ENCODE measurements at regions not wholly inside any gene's neighbourhood (a gene's known extent, or its start where the extent isn't known, plus 50 kb on each side); places are given as distances from the start of the nearest gene placed in this dataset.
"Not testable (repeated sequence)": the region's sequence is repeated elsewhere in the genome, so short reads cannot be mapped to it uniquely, and the experiment has no call there.

DNA sequence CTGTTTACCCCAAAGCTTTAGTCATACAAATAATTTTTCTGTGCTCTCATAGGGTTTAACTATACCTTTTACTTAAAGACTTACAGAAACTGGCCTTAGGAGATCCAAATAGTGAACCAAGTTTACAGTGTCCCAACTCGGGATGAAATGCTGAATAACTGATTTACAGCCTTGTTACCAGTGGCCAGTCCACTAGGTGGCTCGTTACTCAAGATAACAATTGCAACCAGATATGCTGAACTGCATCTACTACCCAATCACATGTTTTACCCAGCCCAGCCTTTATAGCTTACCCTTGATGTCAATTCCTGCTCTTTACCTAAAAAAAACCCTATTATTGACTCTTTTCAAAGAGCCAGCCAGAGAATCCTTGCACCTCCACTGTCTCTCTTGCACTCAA lies 1148.8 kb upstream of the ADGRL4 start:
- FAIRE-seq (no peak), DNase-seq (ENCODE audit: low spot score) (no peak)

DNA sequence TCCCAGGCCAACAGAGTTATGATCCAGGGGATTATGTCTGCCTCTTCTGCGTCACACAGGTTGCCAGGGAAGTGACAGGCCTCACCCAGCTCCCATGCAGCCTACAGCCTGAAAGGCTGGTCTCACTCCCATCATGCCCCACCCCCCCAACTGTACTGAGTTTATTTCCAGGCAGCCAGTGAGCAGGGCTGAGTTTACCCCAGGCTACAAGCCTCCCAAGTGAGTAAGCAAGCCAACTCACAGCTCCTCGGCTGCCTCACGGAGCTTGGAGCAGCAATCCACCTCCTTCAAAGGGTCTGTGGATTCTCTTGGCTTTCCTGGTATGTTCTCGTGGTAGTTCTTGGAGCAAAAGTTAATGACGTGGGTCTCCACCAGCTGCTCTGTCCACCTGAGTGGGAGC lies 1147.6 kb upstream of the ADGRL4 start:
- DNase-seq (ENCODE audit: low spot score) (no peak), FAIRE-seq (no peak)

DNA sequence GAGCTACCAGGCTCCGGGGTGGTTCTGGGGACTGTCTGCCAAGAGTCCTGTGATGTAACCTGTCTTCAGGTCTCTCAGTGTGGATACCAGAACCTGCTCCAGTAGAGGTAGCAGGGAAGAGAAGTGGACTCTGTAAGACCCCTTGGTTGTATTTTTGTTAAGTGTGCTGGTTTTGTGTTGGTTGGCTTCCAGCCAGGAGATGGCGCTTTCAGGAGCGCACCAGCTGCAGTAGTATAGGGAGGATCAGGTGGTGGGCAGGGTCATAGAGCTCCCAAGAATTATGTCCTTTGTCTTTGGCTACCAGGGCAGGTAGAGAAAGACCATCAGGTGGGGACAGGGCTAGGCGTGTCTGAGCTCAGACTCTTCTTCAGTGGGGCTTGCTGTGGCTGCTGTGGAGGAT lies 1147.2 kb upstream of the ADGRL4 start:
- FAIRE-seq (no peak), DNase-seq (ENCODE audit: low spot score) (no peak)

DNA sequence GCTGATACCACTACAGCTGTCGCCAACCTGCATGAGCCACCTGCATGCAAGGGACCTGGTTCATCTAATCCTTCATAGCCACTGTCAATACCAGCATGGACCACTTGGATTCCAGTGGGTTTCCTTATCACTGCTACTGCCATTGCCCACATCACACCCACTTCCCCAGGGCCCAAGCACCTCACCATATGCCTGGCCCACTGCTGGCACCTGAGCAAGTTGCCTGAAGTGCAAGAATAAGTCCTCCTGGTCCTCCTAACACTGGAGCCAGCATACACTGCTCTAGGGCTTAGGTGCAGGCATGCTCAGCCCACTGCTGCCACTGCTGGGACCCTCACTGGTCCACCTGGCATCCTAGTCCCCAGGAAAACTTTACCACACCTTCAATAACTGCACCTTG lies 1136.8 kb upstream of the ADGRL4 start:
- DNase-seq (ENCODE audit: low spot score) (no peak), FAIRE-seq (no peak)

DNA sequence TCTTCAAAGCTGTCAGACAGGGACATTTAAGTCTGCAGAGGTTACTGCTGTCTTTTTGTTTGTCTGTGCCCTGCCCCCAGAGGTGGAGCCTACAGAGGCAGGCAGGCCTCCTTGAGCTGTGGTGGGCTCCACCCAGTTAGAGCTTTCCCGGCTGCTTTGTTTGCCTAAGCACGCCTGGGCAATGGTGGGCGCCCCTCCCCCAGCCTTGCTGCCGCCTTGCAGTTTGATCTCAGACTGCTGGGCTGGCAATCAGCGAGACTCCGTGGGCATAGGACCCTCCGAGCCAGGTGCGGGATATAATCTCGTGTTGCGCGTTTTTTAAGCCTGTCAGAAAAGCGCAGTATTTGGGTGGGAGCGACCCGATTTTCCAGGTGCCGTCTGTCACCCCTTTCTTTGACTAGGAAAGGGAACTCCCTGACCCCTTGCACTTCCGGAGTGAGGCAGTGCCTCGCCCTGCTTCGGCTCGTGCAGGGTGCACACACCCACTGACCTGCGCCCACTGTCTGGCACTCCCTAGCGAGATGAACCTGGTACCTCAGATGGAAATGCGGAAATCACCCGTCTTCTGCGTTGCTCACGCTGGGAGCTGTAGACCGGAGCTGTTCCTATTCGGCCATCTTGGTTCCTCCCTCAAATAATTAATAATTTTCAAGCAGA lies 1131.5 kb upstream of the ADGRL4 start:
- not testable (repeated sequence) for FAIRE-seq; DNase-seq (ENCODE audit: low spot score)

DNA sequence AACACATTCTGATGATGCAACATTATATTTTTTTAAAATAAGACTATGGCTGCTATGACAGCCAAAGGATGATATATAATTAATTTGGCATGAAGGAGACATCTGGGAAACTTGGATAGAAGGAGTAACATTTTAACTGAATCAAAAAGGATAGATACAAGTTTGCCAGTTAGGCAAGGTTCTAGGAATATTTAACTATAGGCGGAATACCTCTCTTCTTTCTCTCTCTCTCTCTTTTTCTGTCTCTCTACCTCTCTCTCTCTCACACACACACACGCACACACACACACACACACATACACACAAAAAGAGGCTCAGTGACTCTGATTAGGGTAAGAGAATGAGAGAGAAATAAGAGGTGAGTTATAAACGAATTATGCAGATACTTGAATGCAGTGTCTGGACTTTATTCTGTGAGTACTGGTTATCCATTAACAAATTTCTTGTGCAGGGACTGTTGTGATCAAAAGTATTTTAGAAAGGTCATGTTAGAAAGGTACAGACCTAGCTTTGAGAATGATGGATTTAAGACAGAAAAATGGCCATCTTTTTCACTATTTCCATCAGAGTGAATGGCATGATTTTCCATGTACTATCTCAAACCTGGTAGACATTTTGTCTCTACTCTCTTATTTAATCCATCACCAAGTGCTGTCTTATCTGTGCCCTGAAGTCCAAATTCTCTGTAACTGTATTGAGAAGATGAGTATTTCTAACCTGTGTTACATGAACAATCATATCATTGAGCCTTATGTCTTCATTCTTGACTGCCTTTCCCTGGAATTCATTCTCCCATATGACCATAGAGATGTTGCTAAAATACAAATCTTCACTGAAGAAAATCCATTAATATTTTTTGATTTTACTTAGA lies 1106.9 kb upstream of the ADGRL4 start:
- FAIRE-seq: no peak
- DNase-seq (ENCODE audit: low spot score): no peak

DNA sequence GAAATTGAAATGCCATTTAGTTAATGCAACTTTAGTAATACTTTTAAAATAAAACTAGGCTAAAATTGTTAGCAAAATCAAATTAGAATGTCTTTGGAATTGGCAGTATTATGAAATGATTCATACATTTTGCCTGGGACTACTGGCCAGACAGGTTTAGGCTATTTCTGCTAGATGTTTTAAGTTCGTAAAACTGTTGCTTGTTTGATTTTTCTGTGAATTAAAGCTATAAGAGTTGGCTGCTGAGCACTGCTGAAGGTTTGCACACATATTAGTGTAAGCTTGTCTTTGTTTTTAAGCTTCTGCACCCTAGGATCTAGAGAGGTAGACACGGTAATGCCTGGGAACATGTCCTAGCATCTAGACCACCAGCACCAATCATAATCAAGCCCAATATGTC lies 1094.6 kb upstream of the ADGRL4 start:
- DNase-seq (ENCODE audit: low spot score) (no peak), FAIRE-seq (no peak)

DNA sequence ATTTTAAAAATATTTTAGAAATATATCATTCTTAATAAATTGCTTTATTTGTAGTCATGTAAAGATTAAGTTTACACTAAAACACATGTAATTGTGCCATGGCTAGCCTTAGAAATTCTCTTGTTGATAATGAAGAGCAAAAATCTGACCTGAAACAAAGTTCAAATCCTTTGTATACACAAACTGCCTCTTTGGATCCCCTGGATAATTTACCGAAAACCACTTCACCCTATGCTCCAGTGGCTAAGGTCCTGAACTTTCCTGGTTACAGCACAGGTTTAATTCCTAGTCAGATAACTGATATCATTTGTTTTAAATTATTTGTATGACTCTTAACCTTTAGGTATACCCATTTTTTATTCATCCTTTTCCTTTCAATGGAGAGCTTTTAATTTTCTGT lies 1093.2 kb upstream of the ADGRL4 start:
- no peak for DNase-seq (ENCODE audit: low spot score)
- FAIRE-seq: no peak

DNA sequence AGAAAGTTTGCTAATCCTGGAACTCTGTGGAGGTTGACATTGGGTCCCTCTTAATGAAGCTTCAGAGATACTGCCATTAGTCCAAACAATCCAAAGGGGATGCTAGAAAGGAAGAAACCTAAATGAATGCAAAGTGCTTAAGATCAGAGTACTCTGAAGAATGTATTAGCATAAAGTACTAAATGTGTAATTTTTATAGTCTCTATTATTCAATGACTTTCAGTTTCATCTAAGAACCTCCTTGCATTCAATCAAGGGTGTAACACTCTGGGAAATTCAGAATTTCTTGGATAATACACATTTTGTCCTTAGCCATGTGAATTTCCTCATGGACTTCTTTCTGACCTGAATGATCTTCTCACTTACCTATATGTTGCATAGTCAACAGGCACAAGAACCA lies 1078.5 kb upstream of the ADGRL4 start:
- DNase-seq (ENCODE audit: low spot score) (no peak), FAIRE-seq (no peak)

DNA sequence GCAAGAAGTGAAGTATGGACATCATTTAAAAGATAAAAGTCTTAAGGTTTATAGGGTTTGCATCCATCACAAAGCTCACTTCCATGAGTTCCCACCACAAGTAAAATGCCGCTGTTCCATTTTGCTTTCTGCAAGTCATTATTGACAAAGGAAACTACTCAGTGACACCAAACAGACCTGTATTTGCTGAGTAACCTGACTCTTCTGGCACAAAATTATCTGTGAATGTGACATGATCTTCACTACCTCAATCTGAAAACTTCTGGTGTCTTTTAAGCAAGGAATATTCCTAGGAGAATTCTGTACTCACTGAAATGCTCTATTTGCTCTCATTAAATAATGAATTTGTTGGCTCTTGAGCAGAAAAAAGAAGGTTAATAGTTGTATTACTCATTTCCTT lies 1077.4 kb upstream of the ADGRL4 start:
- FAIRE-seq: no peak
- no peak for DNase-seq (ENCODE audit: low spot score)

DNA sequence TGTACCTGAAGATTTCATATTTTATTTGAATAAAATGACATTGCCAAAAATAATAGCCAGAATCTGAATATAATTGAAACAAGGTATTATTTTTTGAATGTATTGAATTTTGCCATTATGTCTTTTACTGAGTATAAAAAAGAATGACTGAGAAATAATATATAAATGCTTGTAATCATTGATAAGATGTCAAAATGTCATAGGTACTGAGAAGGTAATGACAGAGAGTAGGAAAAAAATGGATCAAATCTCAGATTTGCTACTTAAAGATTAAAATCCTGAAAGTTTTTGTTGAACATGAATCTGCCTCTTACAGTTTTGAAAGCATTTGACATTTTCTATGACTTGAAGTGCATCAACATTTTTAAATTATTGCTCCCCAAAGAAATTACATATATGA lies 1069.9 kb upstream of the ADGRL4 start:
- DNase-seq (ENCODE audit: low spot score): no peak
- peak; percentile 41 for FAIRE-seq

DNA sequence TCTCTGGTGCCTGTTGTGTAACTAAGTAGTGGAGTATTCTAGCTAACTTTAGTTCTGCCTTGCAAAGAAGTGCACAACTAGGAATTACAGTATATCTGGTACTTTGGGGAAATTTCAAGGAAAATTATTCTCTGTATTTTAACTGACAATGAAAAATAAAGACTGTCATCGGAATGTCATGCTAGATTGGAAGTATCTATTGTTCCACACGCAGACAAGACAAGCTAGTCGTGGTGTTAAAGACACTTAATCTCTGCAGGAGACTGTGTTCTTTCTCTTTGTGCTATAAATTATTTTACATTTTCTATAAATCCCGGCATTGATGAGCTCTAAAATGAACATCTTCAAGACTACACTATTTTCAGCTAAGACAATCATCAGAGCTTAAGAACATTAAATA lies 1068.8 kb upstream of the ADGRL4 start:
- no peak for DNase-seq (ENCODE audit: low spot score)
- no peak for FAIRE-seq

DNA sequence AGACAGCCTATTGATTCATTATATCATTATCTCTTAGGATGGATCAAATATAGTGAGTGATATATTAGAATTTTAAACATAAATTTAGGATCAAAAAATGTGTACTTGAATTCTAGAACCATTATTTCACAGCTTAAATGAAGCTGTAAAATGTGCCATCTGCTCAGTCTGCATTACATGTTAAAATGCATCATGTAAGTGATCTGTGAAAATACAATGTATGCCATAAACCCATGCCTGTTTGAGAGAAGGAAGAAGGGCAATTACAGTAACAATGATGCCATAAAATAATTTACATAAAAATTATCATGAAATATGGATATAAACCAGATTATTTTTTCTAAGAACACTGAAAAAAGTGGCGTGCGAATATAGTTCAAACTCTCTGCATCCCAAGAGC lies 1066.0 kb upstream of the ADGRL4 start:
- FAIRE-seq: no peak
- DNase-seq (ENCODE audit: low spot score): no peak

DNA sequence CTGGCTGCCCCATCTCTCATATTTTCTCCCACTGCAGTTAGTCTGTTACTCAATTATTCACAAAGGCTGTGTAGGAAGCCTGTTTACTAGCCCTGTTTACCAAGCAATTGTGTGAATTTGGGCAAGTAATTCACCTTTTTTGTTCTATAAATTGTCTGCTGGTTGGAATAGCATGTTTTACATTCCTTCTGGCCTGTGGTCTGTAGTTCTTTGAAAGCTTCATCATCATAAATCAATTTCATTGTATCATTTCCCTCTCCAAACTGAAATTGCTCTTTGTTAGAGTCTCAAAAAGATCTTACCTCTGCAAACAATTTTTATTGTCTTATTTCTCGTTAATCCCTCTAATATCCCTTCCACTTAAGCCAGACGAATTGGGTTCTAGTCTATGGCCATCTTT lies 1059.5 kb upstream of the ADGRL4 start:
- DNase-seq (ENCODE audit: low spot score): no peak
- FAIRE-seq: no peak

DNA sequence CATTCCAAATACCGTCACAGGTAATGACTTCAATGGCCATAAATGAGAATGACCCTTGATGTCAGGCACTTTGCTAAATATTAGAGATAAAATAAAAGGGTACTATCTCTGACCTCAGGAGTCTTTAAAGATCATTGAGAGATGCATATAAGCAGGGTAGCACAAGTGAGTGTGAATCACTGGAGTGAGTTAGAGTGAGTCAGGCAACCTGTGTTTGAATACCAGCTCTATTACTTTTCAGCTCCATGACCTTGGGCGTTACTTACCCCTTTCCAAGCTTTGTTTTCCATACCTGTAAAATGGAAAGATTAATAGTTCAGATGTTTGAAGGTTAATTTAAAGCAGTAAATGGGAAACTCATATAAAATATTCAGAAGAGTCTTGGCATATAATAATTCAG lies 1058.0 kb upstream of the ADGRL4 start:
- DNase-seq (ENCODE audit: low spot score): peak; percentile 21
- FAIRE-seq: no peak

DNA sequence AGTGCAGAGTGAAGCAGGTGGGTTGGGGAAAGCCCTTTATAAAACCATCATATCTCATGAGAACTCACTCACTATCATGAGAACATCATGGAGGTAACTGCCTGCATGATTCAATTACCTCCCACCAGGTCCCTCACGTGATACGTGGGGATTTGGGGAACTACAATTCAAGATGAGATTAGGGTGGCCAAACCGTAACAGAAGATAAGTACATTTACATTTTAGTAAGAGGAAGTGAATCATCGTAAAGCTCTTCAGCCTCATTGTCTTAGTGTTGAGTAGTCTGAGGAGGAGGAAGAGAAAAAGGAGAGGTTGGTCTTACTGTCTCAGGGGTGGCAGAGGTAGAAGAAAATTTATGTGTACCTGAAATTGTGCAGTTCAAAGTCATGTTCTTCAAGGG lies 1053.4 kb upstream of the ADGRL4 start:
- DNase-seq (ENCODE audit: low spot score) (no peak), FAIRE-seq (no peak)

DNA sequence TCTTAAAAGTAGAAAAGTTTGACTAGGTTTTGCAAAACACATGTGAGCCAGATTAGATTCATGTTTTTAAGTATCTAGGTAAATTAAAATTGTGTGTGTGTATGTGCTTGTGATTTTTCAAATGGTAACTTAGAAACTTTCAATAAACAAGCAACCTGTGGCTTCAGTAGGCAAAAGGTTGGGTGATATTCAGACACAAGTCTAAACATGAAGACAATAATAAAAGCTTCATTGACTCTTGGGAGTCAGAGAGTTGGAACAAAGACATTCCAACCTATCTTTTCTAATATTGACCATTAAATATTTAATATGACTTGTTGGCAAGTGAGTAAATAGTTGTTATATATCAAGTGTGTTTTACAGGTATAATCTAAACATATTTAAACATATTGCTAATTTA lies 1049.6 kb upstream of the ADGRL4 start:
- no peak for DNase-seq (ENCODE audit: low spot score)
- no peak for FAIRE-seq

DNA sequence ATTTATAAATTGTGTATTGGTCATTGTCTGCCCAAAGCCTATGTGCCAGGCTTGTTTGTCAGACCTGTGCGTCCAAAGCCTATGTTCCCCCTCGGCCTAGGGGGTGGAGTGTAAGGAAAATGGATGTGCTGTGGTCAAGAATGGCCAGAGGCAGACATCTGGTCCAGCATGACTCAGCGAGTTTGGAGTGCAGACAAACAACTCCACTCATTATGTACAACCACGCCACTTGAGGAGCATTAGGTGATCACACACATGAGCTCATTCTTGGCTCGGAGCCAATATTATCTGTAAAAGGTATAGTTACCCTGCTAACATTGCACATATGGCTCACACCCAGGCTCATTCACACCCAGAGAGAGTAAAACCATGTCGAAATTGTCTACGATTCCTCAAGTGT lies 1047.6 kb upstream of the ADGRL4 start:
- FAIRE-seq (peak; percentile 45), DNase-seq (ENCODE audit: low spot score) (peak; percentile 80)

DNA sequence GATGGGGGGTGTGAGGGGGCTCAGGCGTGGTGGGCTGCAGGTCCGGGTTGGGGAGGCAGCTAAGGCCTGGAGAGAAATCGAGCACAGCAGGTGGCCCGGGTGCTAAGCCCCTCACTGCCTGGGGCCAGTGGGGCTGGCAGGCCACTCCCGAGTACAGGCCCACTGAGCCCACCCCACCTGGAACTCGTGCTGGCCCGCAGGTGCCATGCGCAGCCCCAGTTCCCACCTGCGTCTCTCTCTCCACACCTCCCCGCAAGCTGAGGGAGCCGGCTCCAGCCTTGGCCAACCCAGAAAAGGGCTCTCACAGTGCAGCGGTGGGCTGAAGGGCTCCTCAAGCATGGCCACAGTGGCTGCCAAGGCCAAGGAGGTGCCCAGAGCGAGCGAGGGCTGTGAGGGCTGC lies 1047.1 kb upstream of the ADGRL4 start:
- FAIRE-seq (no peak), DNase-seq (ENCODE audit: low spot score) (no peak)

DNA sequence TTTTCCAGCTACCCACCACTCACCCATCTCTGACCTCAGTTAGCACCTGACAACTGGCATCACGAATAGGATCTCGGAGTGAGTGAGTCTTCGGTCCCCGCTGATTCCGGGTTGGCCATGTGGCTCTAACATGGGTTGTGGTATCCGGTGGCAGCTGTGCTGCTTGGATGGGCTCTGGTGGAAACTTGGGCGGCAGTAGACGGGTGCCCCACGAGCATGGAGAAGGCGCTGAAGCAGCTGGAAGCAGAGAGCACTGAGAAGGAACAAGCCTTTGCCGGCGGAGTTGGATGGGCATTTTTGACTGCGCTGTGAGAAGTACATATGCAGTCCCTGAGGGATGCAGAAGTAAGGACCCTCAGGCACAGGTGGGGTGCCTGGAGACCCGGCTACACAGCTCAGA lies 1044.0 kb upstream of the ADGRL4 start:
- DNase-seq (ENCODE audit: low spot score): no peak
- no peak for FAIRE-seq

DNA sequence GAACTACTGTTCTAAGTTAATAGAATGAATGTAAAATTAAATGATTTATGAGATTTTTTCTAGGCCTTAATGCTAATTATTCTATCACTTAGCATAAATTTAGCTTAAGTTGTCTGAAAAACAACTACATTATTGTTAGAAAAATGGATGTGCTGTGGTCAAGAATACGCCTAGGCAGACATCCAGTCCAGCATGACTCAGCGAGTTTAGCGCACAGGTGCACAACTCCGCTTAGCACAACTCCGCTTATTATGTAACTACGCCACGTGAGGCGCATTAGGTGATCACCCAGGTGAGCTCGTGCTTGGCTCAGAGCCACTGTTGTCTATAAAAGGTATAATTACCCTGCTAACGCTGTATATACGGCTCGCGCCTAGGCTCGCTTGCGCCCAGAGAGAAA lies 1043.6 kb upstream of the ADGRL4 start:
- no peak for FAIRE-seq
- no peak for DNase-seq (ENCODE audit: low spot score)

DNA sequence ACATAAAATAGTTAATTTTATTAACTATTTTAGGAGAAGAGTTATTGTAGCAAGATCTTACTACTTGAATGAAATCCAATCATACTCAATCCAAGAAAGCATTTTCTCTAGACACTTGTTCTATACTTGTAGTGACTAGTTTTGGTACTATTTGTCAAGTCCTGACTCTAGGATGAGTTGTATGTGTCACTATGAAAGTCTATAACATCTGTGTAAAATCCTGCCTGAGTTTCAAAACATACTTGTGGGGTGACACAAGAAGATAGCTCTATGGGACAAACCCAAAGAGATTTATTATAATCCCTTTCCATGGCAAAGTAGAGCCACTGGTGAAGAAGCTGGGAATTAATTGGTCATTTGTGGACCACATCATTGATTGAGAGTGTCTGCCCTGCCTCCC lies 1042.2 kb upstream of the ADGRL4 start:
- DNase-seq (ENCODE audit: low spot score) (no peak), FAIRE-seq (no peak)

DNA sequence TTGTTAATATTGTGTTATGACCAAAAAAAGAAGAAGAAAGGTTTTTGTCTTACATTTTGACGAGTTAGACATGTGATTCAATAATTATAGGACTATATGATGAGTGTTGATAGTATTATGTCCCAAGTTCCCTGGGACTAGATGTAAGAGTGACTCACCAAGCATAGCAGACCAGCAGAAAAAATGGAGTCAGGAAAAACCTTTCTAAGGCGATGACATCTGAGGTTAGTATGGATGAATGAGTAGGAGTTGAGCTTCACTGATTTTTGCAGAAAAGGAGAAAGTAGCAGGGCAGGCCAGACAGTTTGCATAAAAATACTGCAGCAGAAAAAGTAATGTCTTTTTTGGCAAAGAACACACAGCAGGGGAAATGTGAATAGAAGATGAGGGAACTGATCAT lies 1041.3 kb upstream of the ADGRL4 start:
- FAIRE-seq (peak; percentile 80), DNase-seq (ENCODE audit: low spot score) (peak; percentile 69)

Measured in RCC 7860 (cell line).